WTC11 (cell line): ENCODE measurements at regions not wholly inside any gene's neighbourhood (a gene's known extent, or its start where the extent isn't known, plus 50 kb on each side); places are given as distances from the start of the nearest gene placed in this dataset.

Experiments
- ATAC-seq: fragments of 200-7000 bp; cut with Tn5 transposase; 2 replicates; pipeline ENCODE4 v1.10.0; 2021; ENCODE audit warnings: mild to moderate bottlenecking, moderate library complexity
- CTCF ChIA-PET: fragments of 300-600 bp; sonication (Branson Sonifier 250); formaldehyde crosslinking; loops from one replicate; lab custom pipeline; 2021; ENCODE audit warnings: antibody characterized with exemption; lab: Charles Lee
- POLR2A ChIA-PET: fragments of 350-600 bp; sonication (Branson Sonifier 250); formaldehyde crosslinking; loops from one replicate; lab custom pipeline; 2021; ENCODE audit warnings: antibody characterized with exemption; lab: Charles Lee
- DNase-seq: peaks from one replicate; pipeline ENCODE4 v3.0.0; 2021; ENCODE audit warnings: low spot score
- H3K27ac Mint-ChIP-seq: 2 replicates; pipeline ENCODE4 v1.8.0; 2021; ENCODE audit warnings: mixed read lengths
- H3K27me3 Mint-ChIP-seq: 2 replicates; pipeline ENCODE4 v1.8.0; 2021; ENCODE audit warnings: low read depth, mild to moderate bottlenecking, moderate library complexity, mixed read lengths
- H3K36me3 Mint-ChIP-seq: 2 replicates; pipeline ENCODE4 v1.8.0; 2021; ENCODE audit warnings: mixed read lengths
- H3K4me1 Mint-ChIP-seq: 2 replicates; pipeline ENCODE4 v1.8.0; 2022; ENCODE audit warnings: mixed read lengths
- H3K4me3 Mint-ChIP-seq: 2 replicates; pipeline ENCODE4 v1.8.0; 2021; ENCODE audit warnings: mild to moderate bottlenecking, moderate library complexity, mixed read lengths
- H3K9me3 Mint-ChIP-seq: 2 replicates; pipeline ENCODE4 v1.8.0; 2021; ENCODE audit warnings: mixed read lengths
- CDX4 ChIP-seq: fragments of 250-450 bp; sonication (Bioruptor Pico); IDR thresholded peaks from 2 replicates; pipeline ENCODE4 v1.9.0; 2021; ENCODE audit warnings: moderate library complexity, mild to moderate bottlenecking, inconsistent platforms, borderline replicate concordance
- E2F1 ChIP-seq: sonication (generic); formaldehyde crosslinking; IDR thresholded peaks from 2 replicates; pipeline ENCODE4 v1.8.0; 2022; ENCODE audit warnings: mild to moderate bottlenecking, missing genetic modification reagents
- ETV6 ChIP-seq: sonication (generic); formaldehyde crosslinking; IDR thresholded peaks from 2 replicates; pipeline ENCODE4 v1.8.1; 2022; ENCODE audit warnings: mild to moderate bottlenecking, missing genetic modification reagents
- FOXK1 ChIP-seq: sonication (generic); formaldehyde crosslinking; IDR thresholded peaks from 2 replicates; pipeline ENCODE4 v1.8.0; 2022; ENCODE audit warnings: mild to moderate bottlenecking, moderate library complexity, missing genetic modification reagents
- GABPB1 ChIP-seq: sonication (generic); formaldehyde crosslinking; IDR thresholded peaks from 2 replicates; pipeline ENCODE4 v1.8.1; 2023; ENCODE audit warnings: mild to moderate bottlenecking, missing genetic modification reagents
- MYBL2 ChIP-seq: sonication (generic); formaldehyde crosslinking; IDR thresholded peaks from 2 replicates; pipeline ENCODE4 v1.8.1; 2023; ENCODE audit warnings: mild to moderate bottlenecking, moderate library complexity, missing genetic modification reagents
- NR1H2 ChIP-seq: sonication (generic); formaldehyde crosslinking; IDR thresholded peaks from 2 replicates; pipeline ENCODE4 v1.9.0; 2021; ENCODE audit warnings: mild to moderate bottlenecking, moderate library complexity, missing genetic modification reagents
- OVOL2 ChIP-seq: fragments of 250-450 bp; sonication (Bioruptor Pico); IDR thresholded peaks from 2 replicates; pipeline ENCODE4 v1.9.0; 2021; ENCODE audit warnings: mild to moderate bottlenecking, borderline replicate concordance
- USF1 ChIP-seq: sonication (generic); formaldehyde crosslinking; IDR thresholded peaks from 2 replicates; pipeline ENCODE4 v1.8.0; 2022; ENCODE audit warnings: mild to moderate bottlenecking, missing genetic modification reagents
- ZNF263 ChIP-seq: sonication (generic); formaldehyde crosslinking; IDR thresholded peaks from 2 replicates; pipeline ENCODE4 v1.8.1; 2022; ENCODE audit warnings: low read depth, mild to moderate bottlenecking, moderate library complexity, missing genetic modification reagents
- TF ChIP-seq, protein P1 (sequence below): fragments of 250-450 bp; sonication (Bioruptor Pico); IDR thresholded peaks from 2 replicates; pipeline ENCODE4 v1.9.0; 2021; ENCODE audit warnings: mild to moderate bottlenecking, borderline replicate concordance
- TF ChIP-seq, protein P2 (sequence below): sonication (generic); formaldehyde crosslinking; IDR thresholded peaks from 2 replicates; pipeline ENCODE4 v1.8.1; 2023; ENCODE audit warnings: mild to moderate bottlenecking, missing genetic modification reagents
- TF ChIP-seq, protein P3 (sequence below): fragments of 250-450 bp; sonication (Bioruptor Pico); conservative IDR thresholded peaks from 2 replicates; pipeline ENCODE4 v1.9.0; 2021; ENCODE audit warnings: mild to moderate bottlenecking
- TF ChIP-seq, protein P4 (sequence below): sonication (generic); formaldehyde crosslinking; IDR thresholded peaks from 2 replicates; pipeline ENCODE4 v1.8.1; 2022; ENCODE audit warnings: mild to moderate bottlenecking, missing genetic modification reagents, moderate library complexity, borderline replicate concordance

- Mint-ChIP-seq H3K4me1 (peaks cover 36% of the 10 kb centered on the region), H3K4me3 (no peak overlapping the region), H3K27ac (no peak overlapping the region), H3K9me3 (no peaks in the 10 kb centered on the region), H3K27me3 (no peaks in the 10 kb centered on the region), H3K36me3 (no peaks in the 10 kb centered on the region)
- DNase-seq (no peak), ATAC-seq (no peak)
- POLR2A ChIA-PET: no interaction called here
- CTCF ChIA-PET: no interaction called here
- TF ChIP-seq CDX4 (CRISPR knock-in tag) (no peak), MYBL2 (no peak), ETV6 (CRISPR knock-in tag) (no peak), NR1H2 (CRISPR knock-in tag) (no peak), GABPB1 (CRISPR knock-in tag) (no peak), E2F1 (CRISPR knock-in tag) (no peak), OVOL2 (no peak), ZNF263 (CRISPR knock-in tag) (no peak), USF1 (CRISPR knock-in tag) (no peak), FOXK1 (CRISPR knock-in tag) (no peak)
- TF ChIP-seq, protein P1, sequence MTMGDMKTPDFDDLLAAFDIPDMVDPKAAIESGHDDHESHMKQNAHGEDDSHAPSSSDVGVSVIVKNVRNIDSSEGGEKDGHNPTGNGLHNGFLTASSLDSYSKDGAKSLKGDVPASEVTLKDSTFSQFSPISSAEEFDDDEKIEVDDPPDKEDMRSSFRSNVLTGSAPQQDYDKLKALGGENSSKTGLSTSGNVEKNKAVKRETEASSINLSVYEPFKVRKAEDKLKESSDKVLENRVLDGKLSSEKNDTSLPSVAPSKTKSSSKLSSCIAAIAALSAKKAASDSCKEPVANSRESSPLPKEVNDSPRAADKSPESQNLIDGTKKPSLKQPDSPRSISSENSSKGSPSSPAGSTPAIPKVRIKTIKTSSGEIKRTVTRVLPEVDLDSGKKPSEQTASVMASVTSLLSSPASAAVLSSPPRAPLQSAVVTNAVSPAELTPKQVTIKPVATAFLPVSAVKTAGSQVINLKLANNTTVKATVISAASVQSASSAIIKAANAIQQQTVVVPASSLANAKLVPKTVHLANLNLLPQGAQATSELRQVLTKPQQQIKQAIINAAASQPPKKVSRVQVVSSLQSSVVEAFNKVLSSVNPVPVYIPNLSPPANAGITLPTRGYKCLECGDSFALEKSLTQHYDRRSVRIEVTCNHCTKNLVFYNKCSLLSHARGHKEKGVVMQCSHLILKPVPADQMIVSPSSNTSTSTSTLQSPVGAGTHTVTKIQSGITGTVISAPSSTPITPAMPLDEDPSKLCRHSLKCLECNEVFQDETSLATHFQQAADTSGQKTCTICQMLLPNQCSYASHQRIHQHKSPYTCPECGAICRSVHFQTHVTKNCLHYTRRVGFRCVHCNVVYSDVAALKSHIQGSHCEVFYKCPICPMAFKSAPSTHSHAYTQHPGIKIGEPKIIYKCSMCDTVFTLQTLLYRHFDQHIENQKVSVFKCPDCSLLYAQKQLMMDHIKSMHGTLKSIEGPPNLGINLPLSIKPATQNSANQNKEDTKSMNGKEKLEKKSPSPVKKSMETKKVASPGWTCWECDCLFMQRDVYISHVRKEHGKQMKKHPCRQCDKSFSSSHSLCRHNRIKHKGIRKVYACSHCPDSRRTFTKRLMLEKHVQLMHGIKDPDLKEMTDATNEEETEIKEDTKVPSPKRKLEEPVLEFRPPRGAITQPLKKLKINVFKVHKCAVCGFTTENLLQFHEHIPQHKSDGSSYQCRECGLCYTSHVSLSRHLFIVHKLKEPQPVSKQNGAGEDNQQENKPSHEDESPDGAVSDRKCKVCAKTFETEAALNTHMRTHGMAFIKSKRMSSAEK (CRISPR knock-in tag): no peak
- TF ChIP-seq, protein P2, sequence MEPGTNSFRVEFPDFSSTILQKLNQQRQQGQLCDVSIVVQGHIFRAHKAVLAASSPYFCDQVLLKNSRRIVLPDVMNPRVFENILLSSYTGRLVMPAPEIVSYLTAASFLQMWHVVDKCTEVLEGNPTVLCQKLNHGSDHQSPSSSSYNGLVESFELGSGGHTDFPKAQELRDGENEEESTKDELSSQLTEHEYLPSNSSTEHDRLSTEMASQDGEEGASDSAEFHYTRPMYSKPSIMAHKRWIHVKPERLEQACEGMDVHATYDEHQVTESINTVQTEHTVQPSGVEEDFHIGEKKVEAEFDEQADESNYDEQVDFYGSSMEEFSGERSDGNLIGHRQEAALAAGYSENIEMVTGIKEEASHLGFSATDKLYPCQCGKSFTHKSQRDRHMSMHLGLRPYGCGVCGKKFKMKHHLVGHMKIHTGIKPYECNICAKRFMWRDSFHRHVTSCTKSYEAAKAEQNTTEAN (CRISPR knock-in tag): no peak
- TF ChIP-seq, protein P3, sequence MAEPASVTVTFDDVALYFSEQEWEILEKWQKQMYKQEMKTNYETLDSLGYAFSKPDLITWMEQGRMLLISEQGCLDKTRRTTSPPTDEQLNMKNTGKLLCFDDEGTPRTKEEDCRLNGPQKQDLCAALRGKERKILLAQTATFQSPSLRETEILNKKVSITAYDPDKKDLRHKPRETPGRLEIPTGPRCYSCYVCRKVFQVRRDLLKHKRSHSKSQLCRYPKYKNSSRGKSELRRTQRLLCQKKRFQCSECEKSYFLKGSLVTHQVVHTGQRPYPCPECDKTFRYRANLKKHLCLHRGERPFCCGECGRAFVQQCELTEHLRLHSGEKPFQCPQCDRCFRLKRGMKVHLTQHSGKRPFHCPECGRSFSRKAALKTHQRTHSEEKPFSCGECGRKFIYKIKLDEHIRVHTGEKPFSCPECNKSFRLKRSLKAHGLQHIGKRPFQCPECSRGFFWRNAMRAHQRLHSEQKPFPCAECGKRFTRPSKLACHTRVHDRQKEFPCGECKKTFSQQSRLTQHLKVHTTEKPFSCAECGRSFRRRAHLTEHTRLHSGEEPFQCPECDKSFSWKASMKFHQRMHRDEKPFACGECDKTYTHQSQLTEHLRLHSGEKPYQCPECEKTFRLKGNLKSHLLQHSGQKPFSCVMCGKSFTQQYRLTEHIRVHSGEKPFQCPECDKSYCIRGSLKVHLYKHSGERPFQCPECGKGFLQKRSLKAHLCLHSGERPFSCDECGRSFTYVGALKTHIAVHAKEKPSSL (CRISPR knock-in tag): no peak
- TF ChIP-seq, protein P4, sequence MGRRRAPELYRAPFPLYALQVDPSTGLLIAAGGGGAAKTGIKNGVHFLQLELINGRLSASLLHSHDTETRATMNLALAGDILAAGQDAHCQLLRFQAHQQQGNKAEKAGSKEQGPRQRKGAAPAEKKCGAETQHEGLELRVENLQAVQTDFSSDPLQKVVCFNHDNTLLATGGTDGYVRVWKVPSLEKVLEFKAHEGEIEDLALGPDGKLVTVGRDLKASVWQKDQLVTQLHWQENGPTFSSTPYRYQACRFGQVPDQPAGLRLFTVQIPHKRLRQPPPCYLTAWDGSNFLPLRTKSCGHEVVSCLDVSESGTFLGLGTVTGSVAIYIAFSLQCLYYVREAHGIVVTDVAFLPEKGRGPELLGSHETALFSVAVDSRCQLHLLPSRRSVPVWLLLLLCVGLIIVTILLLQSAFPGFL (CRISPR knock-in tag): no peak
Observed at GRCh38 chr16:51733181-51733580, 582.1 kb upstream of the SALL1 start.
